Neural cell (in vitro differentiated cells): ENCODE measurements at regions not wholly inside any gene's neighbourhood (a gene's known extent, or its start where the extent isn't known, plus 50 kb on each side); places are given as distances from the start of the nearest gene placed in this dataset.

Source experiments
- CTCF ChIP-seq: fragments of 450-650 bp; IDR thresholded peaks from 2 replicates; pipeline ENCODE4 v1.5.1; 2014; ENCODE audit warnings: antibody characterized with exemption, mild to moderate bottlenecking, moderate library complexity; ENCODE audit not compliant: poor library complexity, severe bottlenecking
- EP300 ChIP-seq: fragments of 450-650 bp; conservative IDR thresholded peaks from 2 replicates; pipeline ENCODE4 v1.6.1; 2014; ENCODE audit warnings: antibody characterized with exemption, mild to moderate bottlenecking, moderate library complexity; ENCODE audit not compliant: poor library complexity, severe bottlenecking
- EZH2 ChIP-seq: fragments of 200-600, 300-800 bp; shearing (Covaris generic), sonication (generic); IDR thresholded peaks from 2 replicates; pipeline ENCODE4 v1.6.1; 2014; ENCODE audit warnings: antibody characterized with exemption, low read length, borderline replicate concordance, mild to moderate bottlenecking; ENCODE audit not compliant: insufficient read depth, poor library complexity, severe bottlenecking
- POLR2AphosphoS5 ChIP-seq: IDR thresholded peaks from 2 replicates; pipeline ENCODE4 v1.6.1; 2012
- RAD21 ChIP-seq: fragments of 450-650 bp; conservative IDR thresholded peaks from 2 replicates; pipeline ENCODE4 v1.6.1; 2014; ENCODE audit warnings: antibody characterized with exemption, mild to moderate bottlenecking, moderate library complexity
- REST ChIP-seq: IDR thresholded peaks from 2 replicates; pipeline ENCODE4 v1.6.1; 2012; ENCODE audit warnings: borderline replicate concordance
- TAF1 ChIP-seq: IDR thresholded peaks from 2 replicates; pipeline ENCODE4 v1.6.1; 2012; ENCODE audit warnings: low read depth

DNA sequence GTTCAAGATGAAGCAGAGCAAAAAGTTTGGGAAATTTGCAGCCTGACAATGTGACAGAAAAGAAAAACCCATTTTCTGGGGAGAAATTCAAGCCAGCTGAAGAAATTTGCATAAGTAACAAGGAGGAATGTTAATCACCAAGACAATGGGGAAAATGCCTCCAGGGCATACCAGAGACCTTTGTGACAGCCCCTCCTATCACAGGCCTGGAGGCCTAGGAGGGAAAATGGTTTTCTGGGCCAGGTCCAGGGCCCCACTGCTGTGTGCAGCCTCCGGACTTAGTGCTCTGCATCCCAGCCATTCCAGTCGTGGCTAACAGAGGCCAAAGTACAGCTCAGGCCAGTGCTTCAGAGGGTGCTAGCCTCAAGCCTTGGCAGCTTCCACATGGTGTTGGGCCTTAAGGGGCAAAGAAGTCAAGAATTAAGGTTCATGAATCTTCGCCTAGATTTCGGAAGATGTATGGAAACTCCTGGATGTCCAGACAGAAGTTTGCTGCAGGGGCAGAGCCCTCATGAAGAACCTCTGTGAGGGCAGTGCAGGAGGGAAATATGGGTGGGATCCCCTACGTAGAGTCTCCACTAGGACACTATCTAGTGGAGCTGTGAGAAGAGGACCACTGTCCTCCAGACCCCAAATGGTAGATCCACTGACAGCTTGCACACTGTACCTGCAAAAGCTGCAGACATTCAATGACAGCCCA lies 314.1 kb upstream of the TRIB2 start:
- TF ChIP-seq CTCF (no peak), RAD21 (no peak), POLR2AphosphoS5 (no peak), EZH2 (no peak), EP300 (no peak), REST (no peak), TAF1 (no peak)
